ENCODE measurements at regions not wholly inside any gene's neighbourhood (a gene's known extent, or its start where the extent isn't known, plus 50 kb on each side); places are given as distances from the start of the nearest gene placed in this dataset.

DNA sequence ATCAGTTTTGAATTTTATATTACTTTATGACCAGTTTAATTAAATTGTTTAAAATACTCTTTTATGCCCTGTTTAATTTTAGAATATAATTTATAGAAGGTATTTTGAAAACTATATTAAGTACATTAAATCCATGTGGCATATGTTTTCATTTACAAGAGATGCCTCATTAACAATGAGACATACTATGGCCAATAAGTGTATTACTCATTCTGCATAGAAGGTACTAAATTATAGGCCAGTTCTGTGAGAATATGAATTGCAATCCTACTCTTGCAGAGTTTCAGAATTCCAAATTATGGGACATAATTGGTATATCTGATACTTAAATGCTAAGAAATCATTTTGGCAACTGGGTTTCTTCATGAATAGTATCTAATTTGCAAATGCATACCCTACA is 951.1 kb downstream of the FAT4 start:
- no peak for DNase-seq
- H3K4me3 ChIP-seq: no peak overlapping the region
- no peaks in the 10 kb centered on the region for H3K27me3 ChIP-seq
- TF ChIP-seq EP300 (IDR thresholded peaks at IDR 0.05): no peak
- TF ChIP-seq POLR2AphosphoS5 (IDR thresholded peaks at IDR 0.05): no peak
- TF ChIP-seq, protein P1, sequence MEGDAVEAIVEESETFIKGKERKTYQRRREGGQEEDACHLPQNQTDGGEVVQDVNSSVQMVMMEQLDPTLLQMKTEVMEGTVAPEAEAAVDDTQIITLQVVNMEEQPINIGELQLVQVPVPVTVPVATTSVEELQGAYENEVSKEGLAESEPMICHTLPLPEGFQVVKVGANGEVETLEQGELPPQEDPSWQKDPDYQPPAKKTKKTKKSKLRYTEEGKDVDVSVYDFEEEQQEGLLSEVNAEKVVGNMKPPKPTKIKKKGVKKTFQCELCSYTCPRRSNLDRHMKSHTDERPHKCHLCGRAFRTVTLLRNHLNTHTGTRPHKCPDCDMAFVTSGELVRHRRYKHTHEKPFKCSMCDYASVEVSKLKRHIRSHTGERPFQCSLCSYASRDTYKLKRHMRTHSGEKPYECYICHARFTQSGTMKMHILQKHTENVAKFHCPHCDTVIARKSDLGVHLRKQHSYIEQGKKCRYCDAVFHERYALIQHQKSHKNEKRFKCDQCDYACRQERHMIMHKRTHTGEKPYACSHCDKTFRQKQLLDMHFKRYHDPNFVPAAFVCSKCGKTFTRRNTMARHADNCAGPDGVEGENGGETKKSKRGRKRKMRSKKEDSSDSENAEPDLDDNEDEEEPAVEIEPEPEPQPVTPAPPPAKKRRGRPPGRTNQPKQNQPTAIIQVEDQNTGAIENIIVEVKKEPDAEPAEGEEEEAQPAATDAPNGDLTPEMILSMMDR (IDR thresholded peaks at IDR 0.05): no peak
- no peak for TF ChIP-seq POLR2A (IDR thresholded peaks at IDR 0.05)
- H3K27ac ChIP-seq: no peak overlapping the region
- H3K9me3 ChIP-seq: no peaks in the 10 kb centered on the region
- peaks cover 0 to 19% (median 11%) of the 10 kb centered on the region in 4 donors for H3K4me1 ChIP-seq
- H3K36me3 ChIP-seq: no peaks in the 10 kb centered on the region
- intact Hi-C loops (cut with DNase I): no loop called here

DNA sequence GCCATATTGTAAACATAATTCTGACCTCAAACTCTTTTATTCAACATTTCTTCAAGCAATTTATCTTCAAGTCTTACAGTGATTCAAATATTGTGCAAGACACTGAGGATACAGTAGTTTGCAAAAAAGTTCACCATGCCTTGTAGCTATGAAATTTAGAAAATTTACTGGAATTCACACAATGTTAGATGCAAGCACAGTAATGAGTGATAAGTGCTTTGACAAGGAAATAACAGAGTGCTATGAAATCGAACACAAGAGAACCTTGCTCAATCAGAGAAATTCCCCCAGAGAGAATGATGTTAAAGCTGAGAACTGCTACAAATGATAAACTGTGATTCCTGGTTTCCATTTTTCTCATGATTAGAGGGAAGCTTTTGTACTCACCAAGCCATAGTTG is 952.9 kb downstream of the FAT4 start:
- Histone ChIP-seq H3K4me1 (peaks cover 0 to 10% (median 6%) of the 10 kb centered on the region in 4 donors), H3K4me3 (no peak overlapping the region), H3K9me3 (no peaks in the 10 kb centered on the region), H3K27ac (no peak overlapping the region), H3K27me3 (no peaks in the 10 kb centered on the region), H3K36me3 (no peaks in the 10 kb centered on the region)
- 49 to 77% methylated on average over 1 of the region's 1 CpG for WGBS, 2 donors
- TF ChIP-seq, protein P1 (IDR thresholded peaks at IDR 0.05): no peak
- no peak for TF ChIP-seq EP300 (IDR thresholded peaks at IDR 0.05)
- TF ChIP-seq POLR2A (IDR thresholded peaks at IDR 0.05): no peak
- TF ChIP-seq POLR2AphosphoS5 (IDR thresholded peaks at IDR 0.05): no peak
- intact Hi-C loops (cut with DNase I): no loop called here
- no peak for DNase-seq

DNA sequence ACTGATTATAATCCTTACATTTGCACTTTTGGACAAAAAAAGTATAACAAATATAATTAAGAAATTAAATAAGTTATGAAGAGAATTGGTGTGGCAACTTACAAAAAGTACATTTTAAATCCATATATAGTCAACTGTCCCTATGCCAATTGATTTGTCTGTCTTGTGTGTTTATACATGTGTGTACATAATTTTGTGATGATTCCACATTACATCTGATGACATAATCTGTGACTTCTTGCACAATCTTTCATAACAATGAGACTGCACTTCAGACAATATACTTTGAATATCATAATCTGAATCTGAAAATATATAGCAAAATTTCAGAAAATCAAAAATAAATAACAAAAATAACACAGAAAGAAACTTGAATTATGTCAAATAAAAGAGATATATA is 953.4 kb downstream of the FAT4 start:
- Histone ChIP-seq H3K27ac (no peak overlapping the region), H3K4me3 (no peak overlapping the region), H3K27me3 (no peaks in the 10 kb centered on the region), H3K36me3 (no peaks in the 10 kb centered on the region), H3K9me3 (no peaks in the 10 kb centered on the region), H3K4me1 (peaks cover 0 to 6% (median 2%) of the 10 kb centered on the region in 4 donors)
- TF ChIP-seq, protein P1 (IDR thresholded peaks at IDR 0.05): no peak
- no peak for TF ChIP-seq POLR2AphosphoS5 (IDR thresholded peaks at IDR 0.05)
- no peak for TF ChIP-seq POLR2A (IDR thresholded peaks at IDR 0.05)
- TF ChIP-seq EP300 (IDR thresholded peaks at IDR 0.05): no peak
- intact Hi-C loops (cut with DNase I): no loop called here
- DNase-seq: no peak

DNA sequence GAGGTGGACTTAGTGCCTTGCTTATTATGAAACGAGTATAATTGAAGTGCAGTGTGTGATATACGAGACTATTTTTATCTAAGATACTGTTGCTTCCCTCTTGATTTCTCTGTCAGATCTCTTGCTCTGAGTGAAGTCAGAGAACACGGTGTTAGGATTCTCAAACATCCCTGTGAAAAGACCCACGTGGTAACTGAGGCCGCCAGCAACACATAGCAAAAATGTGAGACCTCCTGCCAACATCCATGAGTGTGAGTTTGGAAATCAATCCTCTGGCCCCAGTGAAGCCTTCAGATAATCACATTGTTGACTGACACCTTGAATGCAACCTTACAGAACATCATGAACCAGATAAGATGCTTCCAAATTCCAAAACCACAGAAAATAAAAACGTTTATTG is 954.4 kb downstream of the FAT4 start:
- Histone ChIP-seq H3K27me3 (no peaks in the 10 kb centered on the region), H3K27ac (no peak overlapping the region), H3K9me3 (no peaks in the 10 kb centered on the region), H3K4me3 (no peak overlapping the region), H3K4me1 (no peaks in the 10 kb centered on the region), H3K36me3 (no peaks in the 10 kb centered on the region)
- 60 to 69% methylated on average over 6 of the region's 6 CpGs for WGBS, 2 donors
- TF ChIP-seq, protein P1 (IDR thresholded peaks at IDR 0.05): no peak
- TF ChIP-seq EP300 (IDR thresholded peaks at IDR 0.05) (no peak), POLR2A (IDR thresholded peaks at IDR 0.05) (no peak), POLR2AphosphoS5 (IDR thresholded peaks at IDR 0.05) (no peak)
- intact Hi-C loops (cut with DNase I): no loop called here
- no peak for DNase-seq

DNA sequence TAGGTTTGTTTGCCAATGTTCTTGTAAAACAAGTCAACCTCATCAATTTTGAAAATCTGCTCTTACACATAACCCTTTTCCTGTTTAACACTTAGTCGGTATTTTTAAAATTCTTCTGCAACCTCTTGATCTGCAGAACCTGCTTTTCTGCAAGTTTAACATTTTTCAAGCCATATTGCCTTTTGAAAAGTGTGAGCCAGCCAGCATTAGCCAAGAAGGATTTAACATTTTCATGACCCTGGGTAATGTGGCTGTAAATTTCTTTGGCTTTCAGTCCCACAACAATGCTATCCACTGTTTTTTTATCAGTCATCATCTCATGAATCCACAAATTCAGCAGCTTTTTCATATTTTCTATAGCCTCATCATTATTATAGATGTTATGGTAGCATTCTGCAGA is 956.5 kb downstream of the FAT4 start:
- TF ChIP-seq, protein P1 (IDR thresholded peaks at IDR 0.05): no peak
- TF ChIP-seq POLR2A (IDR thresholded peaks at IDR 0.05): no peak
- no peak for TF ChIP-seq POLR2AphosphoS5 (IDR thresholded peaks at IDR 0.05)
- TF ChIP-seq EP300 (IDR thresholded peaks at IDR 0.05): no peak
- Histone ChIP-seq H3K36me3 (no peaks in the 10 kb centered on the region), H3K4me3 (no peak overlapping the region), H3K27ac (no peak overlapping the region), H3K4me1 (no peaks in the 10 kb centered on the region), H3K27me3 (no peaks in the 10 kb centered on the region), H3K9me3 (no peaks in the 10 kb centered on the region)
- intact Hi-C loops (cut with DNase I): no loop called here
- 36 to 56% methylated on average over 1 of the region's 1 CpG for WGBS, 2 donors
- DNase-seq: no peak
